ENCODE measurements at regions not wholly inside any gene's neighbourhood (a gene's known extent, or its start where the extent isn't known, plus 50 kb on each side); places are given as distances from the start of the nearest gene placed in this dataset.

- Histone ChIP-seq H3K9ac (ENCODE audit: insufficient read depth in 1 of 2, low read length in 2 of 2) (no peak overlapping the region), H3K4me3 (no peak overlapping the region), H3K27ac (ENCODE audit: low read depth in 1 of 2, low read length in 1 of 2) (no peak overlapping the region), H3K4me1 (ENCODE audit: control insufficient read depth in 5 of 5, insufficient read depth in 5 of 5, low read length in 5 of 5) (no peaks in the 10 kb centered on the region), H3K36me3 (ENCODE audit: control insufficient read depth in 4 of 4, insufficient read depth in 4 of 4, low read length in 4 of 4) (no peaks in the 10 kb centered on the region), H3K9me3 (ENCODE audit: control insufficient read depth in 4 of 4, insufficient read depth in 3 of 4, low read length in 3 of 4) (peaks cover 0 to 2% (median 0%) of the 10 kb centered on the region in 4 donors), H3K27me3 (ENCODE audit: control insufficient read depth in 3 of 3, insufficient read depth in 3 of 3, low read length in 2 of 3) (no peaks in the 10 kb centered on the region)
- no peak for TF ChIP-seq CTCF (IDR thresholded peaks at IDR 0.05; ENCODE audit: control extremely low read depth, extremely low read depth)
- no peak for DNase-seq
- ATAC-seq (ENCODE audit: insufficient read depth, low FRiP score) = no peak
Observed at GRCh38 chr14:27314231-27314630, 716.4 kb upstream of the NOVA1 start.

GRCh38 chr14:27315477-27315876 is 717.6 kb upstream of the NOVA1 start:
- TF ChIP-seq CTCF (IDR thresholded peaks at IDR 0.05; ENCODE audit: control extremely low read depth, extremely low read depth) = no peak
- no peaks in the 10 kb centered on the region for H3K27me3 ChIP-seq (ENCODE audit: control insufficient read depth in 3 of 3, insufficient read depth in 3 of 3, low read length in 2 of 3)
- H3K4me1 ChIP-seq (ENCODE audit: control insufficient read depth in 5 of 5, insufficient read depth in 5 of 5, low read length in 5 of 5) = no peaks in the 10 kb centered on the region
- H3K9me3 ChIP-seq (ENCODE audit: control insufficient read depth in 4 of 4, insufficient read depth in 3 of 4, low read length in 3 of 4) = peaks cover 0 to 2% (median 0%) of the 10 kb centered on the region in 4 donors
- 76 to 81% methylated on average over 4 of the region's 4 CpGs for WGBS, 2 donors
- no peaks in the 10 kb centered on the region for H3K36me3 ChIP-seq (ENCODE audit: control insufficient read depth in 4 of 4, insufficient read depth in 4 of 4, low read length in 4 of 4)
- no peak for DNase-seq
- ATAC-seq (ENCODE audit: insufficient read depth, low FRiP score) = no peak
- H3K27ac ChIP-seq (ENCODE audit: low read depth in 1 of 2, low read length in 1 of 2) = no peak overlapping the region
- no peak overlapping the region for H3K4me3 ChIP-seq
- H3K9ac ChIP-seq (ENCODE audit: insufficient read depth in 1 of 2, low read length in 2 of 2) = no peak overlapping the region

GRCh38 chr14:27315947-27316346 is 718.1 kb upstream of the NOVA1 start:
- no peak overlapping the region for H3K27ac ChIP-seq (ENCODE audit: low read depth in 1 of 2, low read length in 1 of 2)
- no peaks in the 10 kb centered on the region for H3K27me3 ChIP-seq (ENCODE audit: control insufficient read depth in 3 of 3, insufficient read depth in 3 of 3, low read length in 2 of 3)
- no peaks in the 10 kb centered on the region for H3K4me1 ChIP-seq (ENCODE audit: control insufficient read depth in 5 of 5, insufficient read depth in 5 of 5, low read length in 5 of 5)
- no peak for DNase-seq
- no peaks in the 10 kb centered on the region for H3K36me3 ChIP-seq (ENCODE audit: control insufficient read depth in 4 of 4, insufficient read depth in 4 of 4, low read length in 4 of 4)
- no peak overlapping the region for H3K9ac ChIP-seq (ENCODE audit: insufficient read depth in 1 of 2, low read length in 2 of 2)
- no peak overlapping the region for H3K4me3 ChIP-seq
- no peak for TF ChIP-seq CTCF (IDR thresholded peaks at IDR 0.05; ENCODE audit: control extremely low read depth, extremely low read depth)
- no peaks in the 10 kb centered on the region for H3K9me3 ChIP-seq (ENCODE audit: control insufficient read depth in 4 of 4, insufficient read depth in 3 of 4, low read length in 3 of 4)
- ATAC-seq (ENCODE audit: insufficient read depth, low FRiP score) = no peak

GRCh38 chr14:27318774-27319420 is 721.1 kb upstream of the NOVA1 start:
- no peak for ATAC-seq (ENCODE audit: insufficient read depth, low FRiP score)
- Histone ChIP-seq H3K9ac (ENCODE audit: insufficient read depth in 1 of 2, low read length in 2 of 2) (no peak overlapping the region), H3K9me3 (ENCODE audit: control insufficient read depth in 4 of 4, insufficient read depth in 3 of 4, low read length in 3 of 4) (no peaks in the 10 kb centered on the region), H3K36me3 (ENCODE audit: control insufficient read depth in 4 of 4, insufficient read depth in 4 of 4, low read length in 4 of 4) (no peaks in the 10 kb centered on the region), H3K4me1 (ENCODE audit: control insufficient read depth in 5 of 5, insufficient read depth in 5 of 5, low read length in 5 of 5) (no peaks in the 10 kb centered on the region), H3K4me3 (no peak overlapping the region), H3K27me3 (ENCODE audit: control insufficient read depth in 3 of 3, insufficient read depth in 3 of 3, low read length in 2 of 3) (no peaks in the 10 kb centered on the region), H3K27ac (ENCODE audit: low read depth in 1 of 2, low read length in 1 of 2) (no peak overlapping the region)
- WGBS, 2 donors = 68 to 91% methylated on average over 1 of the region's 1 CpG
- DNase-seq = no peak
- TF ChIP-seq CTCF (IDR thresholded peaks at IDR 0.05; ENCODE audit: control extremely low read depth, extremely low read depth) = no peak

Measured in lung (tissue), 11 donors.